Peyer's patch (tissue), 4 donors: ENCODE measurements at regions not wholly inside any gene's neighbourhood (a gene's known extent, or its start where the extent isn't known, plus 50 kb on each side); places are given as distances from the start of the nearest gene placed in this dataset.

ENCODE experiments used
- CTCF ChIP-seq, 6 experiments: fragments of 450-650 bp in 4 of 6; fragments of 200-600 bp in 2 of 6; sonication (generic) in 1 of 6; IDR thresholded peaks; one replicate each; pipeline ENCODE4 v1.5.1; 2017 to 2019; ENCODE audit warnings: antibody characterized with exemption in 6 of 6, mild to moderate bottlenecking in 3 of 6, moderate library complexity in 1 of 6
- POLR2A ChIP-seq, 2 donors: fragments of 450-650 bp; IDR thresholded peaks; one replicate each; pipeline ENCODE4 v1.5.1; 2017; ENCODE audit warnings: antibody characterized with exemption in 2 of 2, mild to moderate bottlenecking in 2 of 2, moderate library complexity in 2 of 2

DNA sequence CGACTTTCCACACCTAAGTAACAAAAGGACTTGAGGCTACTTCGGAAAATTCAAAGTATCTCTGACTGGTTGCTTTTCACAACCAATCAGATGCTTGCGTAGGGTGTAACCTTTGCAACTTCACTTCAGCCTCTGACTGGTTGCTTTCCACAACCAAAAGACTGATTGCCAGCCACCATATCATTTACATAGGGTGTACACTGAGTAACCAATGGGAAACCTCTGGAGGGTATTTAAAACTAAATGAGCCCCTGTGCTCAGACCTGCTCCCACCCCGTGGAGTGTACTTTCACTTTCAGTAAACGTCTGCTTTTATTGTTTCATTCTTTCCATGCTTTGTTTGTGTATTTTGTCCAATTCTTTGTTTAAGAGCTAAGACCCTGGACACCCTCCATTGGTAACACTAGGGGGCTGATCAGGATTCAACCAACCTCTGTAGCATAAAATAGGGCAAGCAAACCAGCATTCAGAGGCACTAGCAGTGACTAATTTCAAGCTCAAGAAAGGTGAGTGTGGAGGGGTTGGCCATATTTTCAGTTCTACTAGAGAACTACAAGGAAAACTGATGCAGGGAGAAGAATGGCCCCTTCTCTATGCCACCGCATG is 390.8 kb downstream of the POM121L12 start:
- TF ChIP-seq CTCF (IDR thresholded peaks at IDR 0.05) (no peak), POLR2A (IDR thresholded peaks at IDR 0.05) (no peak)
